ENCODE measurements at regions not wholly inside any gene's neighbourhood (a gene's known extent, or its start where the extent isn't known, plus 50 kb on each side); places are given as distances from the start of the nearest gene placed in this dataset.
"Not testable (repeated sequence)": the region's sequence is repeated elsewhere in the genome, so short reads cannot be mapped to it uniquely, and the experiment has no call there.

- DNase-seq (no peak), ATAC-seq (no peak)
- intact Hi-C loops (cut with DNase I, micrococcal nuclease): no loop called here
Observed at GRCh38 chr5:57402348-57402747, 80.3 kb downstream of the ACTBL2 start.

GRCh38 chr5:57398413-57399093 is 84.1 kb downstream of the ACTBL2 start:
- no peak for ATAC-seq
- intact Hi-C loops (cut with DNase I, micrococcal nuclease): no loop called here
- no peak for DNase-seq

- intact Hi-C loops (cut with DNase I, micrococcal nuclease): no loop called here
- DNase-seq (no peak), ATAC-seq (no peak)
Observed at GRCh38 chr5:57396701-57397100, 85.9 kb downstream of the ACTBL2 start.

GRCh38 chr5:57394421-57395210 is 88.0 kb downstream of the ACTBL2 start:
- DNase-seq: no peak
- ATAC-seq: no peak
- intact Hi-C loops (cut with DNase I, micrococcal nuclease): no loop called here

GRCh38 chr5:57386958-57387357 is 95.7 kb downstream of the ACTBL2 start:
- intact Hi-C loops (cut with DNase I, micrococcal nuclease): no loop called here

GRCh38 chr5:57383093-57383861 is 99.3 kb downstream of the ACTBL2 start:
- intact Hi-C loops (cut with DNase I, micrococcal nuclease): no loop called here
- ATAC-seq (no peak), DNase-seq (no peak)

More at GRCh38 chr5:57386958-57387357, 95.7 kb downstream of the ACTBL2 start:
- DNase-seq (no peak), ATAC-seq (no peak)

- intact Hi-C loops (cut with DNase I, micrococcal nuclease): no loop called here
- ATAC-seq: no peak
- no peak for DNase-seq
Observed at GRCh38 chr5:57382655-57383054, 100.0 kb downstream of the ACTBL2 start.

GRCh38 chr5:57370376-57370775 is 112.2 kb downstream of the ACTBL2 start:
- ATAC-seq: no peak
- no peak for DNase-seq
- intact Hi-C loops (cut with DNase I, micrococcal nuclease): no loop called here

GRCh38 chr5:57368010-57368409 is 114.6 kb downstream of the ACTBL2 start:
- DNase-seq (no peak), ATAC-seq (no peak)
- intact Hi-C loops (cut with DNase I, micrococcal nuclease): no loop called here

- ATAC-seq: no peak
Observed at GRCh38 chr5:57366744-57367143, 115.9 kb downstream of the ACTBL2 start.

GRCh38 chr5:57362951-57363350 is 119.7 kb downstream of the ACTBL2 start:
- intact Hi-C loops (cut with DNase I, micrococcal nuclease): no loop called here
- DNase-seq (no peak), ATAC-seq (no peak)

More at GRCh38 chr5:57366744-57367143, 115.9 kb downstream of the ACTBL2 start:
- no peak for DNase-seq
- intact Hi-C loops (cut with DNase I, micrococcal nuclease): no loop called here

GRCh38 chr5:57360871-57361270 is 121.7 kb downstream of the ACTBL2 start:
- intact Hi-C loops (cut with DNase I, micrococcal nuclease): no loop called here
- ATAC-seq: no peak
- DNase-seq: no peak

GRCh38 chr5:57358796-57359592 is 123.6 kb downstream of the ACTBL2 start:
- intact Hi-C loops (cut with DNase I, micrococcal nuclease): no loop called here
- no peak for DNase-seq
- ATAC-seq: no peak

- DNase-seq; ATAC-seq; intact Hi-C loops (cut with DNase I, micrococcal nuclease): not testable (repeated sequence)
Observed at GRCh38 chr5:57356850-57357249, 125.8 kb downstream of the ACTBL2 start.

GRCh38 chr5:57349214-57349613 is 133.4 kb downstream of the ACTBL2 start:
- ATAC-seq (no peak), DNase-seq (no peak)
- intact Hi-C loops (cut with DNase I, micrococcal nuclease): no loop called here

GRCh38 chr5:57348376-57349140 is 134.1 kb downstream of the ACTBL2 start:
- ATAC-seq (no peak), DNase-seq (no peak)
- intact Hi-C loops (cut with DNase I, micrococcal nuclease): no loop called here

- intact Hi-C loops (cut with DNase I, micrococcal nuclease): no loop called here
- no peak for ATAC-seq
Observed at GRCh38 chr5:57346328-57346727, 136.3 kb downstream of the ACTBL2 start.

GRCh38 chr5:57341380-57341979 is 141.1 kb downstream of the ACTBL2 start:
- intact Hi-C loops (cut with DNase I, micrococcal nuclease): no loop called here
- ATAC-seq (no peak), DNase-seq (no peak)

More at GRCh38 chr5:57346328-57346727, 136.3 kb downstream of the ACTBL2 start:
- DNase-seq: no peak

All from left colon (tissue), 2 donors.